ENCODE measurements at regions not wholly inside any gene's neighbourhood (a gene's known extent, or its start where the extent isn't known, plus 50 kb on each side); places are given as distances from the start of the nearest gene placed in this dataset.
"Not testable (repeated sequence)": the region's sequence is repeated elsewhere in the genome, so short reads cannot be mapped to it uniquely, and the experiment has no call there.

GRCh38 chr15:31193291-31193690, 91.8 kb upstream of the TRPM1 start:
- DNase-seq: no peak

GRCh38 chr15:31195871-31196270, 94.3 kb upstream of the TRPM1 start:
- no peak for DNase-seq

GRCh38 chr15:31197497-31198414, 96.2 kb upstream of the TRPM1 start:
- no peak for DNase-seq

DNA sequence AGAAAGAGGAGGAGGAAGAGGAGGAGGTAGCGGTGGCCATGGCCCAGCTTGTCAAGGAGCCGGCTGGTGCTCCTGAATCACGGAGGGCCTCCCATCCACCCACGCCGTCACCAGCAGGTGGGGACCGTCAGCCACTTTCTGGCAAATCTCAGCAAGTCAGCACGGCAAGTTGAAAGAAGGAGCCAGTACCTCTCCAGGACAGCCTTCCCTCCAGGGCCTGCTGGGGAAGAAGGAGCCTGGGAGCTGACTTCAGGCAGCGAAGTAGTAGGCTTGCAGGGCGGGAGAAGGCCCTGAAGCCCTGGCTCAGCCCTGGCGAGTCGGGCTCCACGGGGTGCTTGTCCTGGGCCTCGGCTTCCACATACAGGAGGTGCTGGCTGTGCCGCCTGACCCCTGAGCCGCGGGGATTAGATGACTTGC, 99.2 kb upstream of the TRPM1 start:
- DNase-seq: peak; percentile 32

DNA sequence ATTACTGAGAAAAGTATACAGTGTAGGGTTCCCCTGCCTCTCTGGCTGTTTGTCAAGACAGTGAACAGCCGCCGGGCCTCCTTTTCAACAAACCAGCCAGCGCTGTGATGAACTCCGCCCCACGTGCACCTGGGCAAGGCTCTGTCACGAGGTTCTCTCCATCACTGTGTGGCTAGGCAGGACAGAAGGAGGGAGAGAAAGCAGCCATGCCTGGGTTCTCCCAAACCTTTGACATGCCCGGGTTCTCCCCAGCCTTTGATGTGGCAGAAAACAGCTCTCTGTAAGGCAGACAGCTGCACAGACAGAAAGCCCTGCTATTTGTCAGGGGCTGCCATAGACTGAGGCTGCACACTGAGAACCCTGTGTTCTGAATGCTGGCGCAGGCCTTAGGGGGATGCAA, 101.4 kb upstream of the TRPM1 start:
- no peak for DNase-seq

- DNase-seq: no peak
Measured at GRCh38 chr15:31203999-31204398, 102.5 kb upstream of the TRPM1 start.

- DNase-seq: no peak
Measured at GRCh38 chr15:31206386-31207181, 105.1 kb upstream of the TRPM1 start.

DNA sequence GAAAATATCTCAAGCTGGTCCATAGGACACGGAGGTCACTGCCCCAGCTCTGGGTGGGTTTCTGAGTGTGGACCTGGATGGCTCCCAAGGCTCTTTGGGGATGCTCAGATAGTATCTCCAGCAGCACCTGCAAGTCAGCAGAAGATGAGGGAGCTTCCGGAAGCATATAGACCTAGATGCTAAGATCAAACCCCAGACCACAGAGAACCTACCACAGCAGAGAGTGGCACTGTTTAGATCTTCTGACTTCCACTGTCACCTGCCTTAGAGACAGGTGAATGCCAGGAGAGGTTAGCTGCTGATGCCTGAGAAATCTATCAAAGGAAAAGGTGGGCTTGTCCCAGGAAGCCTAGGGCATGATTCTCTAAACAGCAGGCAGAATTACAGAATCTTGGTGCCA, 105.7 kb upstream of the TRPM1 start:
- DNase-seq: no peak

- not testable (repeated sequence) for DNase-seq
Measured at GRCh38 chr15:31207861-31208260, 106.3 kb upstream of the TRPM1 start.

- DNase-seq: no peak
Measured at GRCh38 chr15:31208817-31209216, 107.3 kb upstream of the TRPM1 start.

DNA sequence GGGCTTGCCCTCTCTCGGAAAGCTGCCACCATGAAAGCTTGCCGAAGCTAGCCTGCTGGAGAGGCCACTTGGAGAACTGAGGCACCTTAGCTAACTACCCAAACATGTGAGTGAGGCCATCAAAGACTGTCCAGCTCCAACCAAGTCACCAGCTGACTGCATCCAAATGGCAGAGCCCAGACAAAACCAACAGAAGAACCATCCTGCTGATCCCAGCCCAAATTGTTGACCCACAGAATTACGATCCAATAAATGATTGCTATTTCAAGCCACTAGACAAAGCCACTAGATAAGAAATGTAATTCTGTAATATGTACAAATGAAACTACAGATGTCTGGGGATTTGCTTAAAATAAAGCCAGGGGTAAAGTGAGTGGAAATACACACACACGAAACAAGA, 109.8 kb upstream of the TRPM1 start:
- no peak for DNase-seq

DNA sequence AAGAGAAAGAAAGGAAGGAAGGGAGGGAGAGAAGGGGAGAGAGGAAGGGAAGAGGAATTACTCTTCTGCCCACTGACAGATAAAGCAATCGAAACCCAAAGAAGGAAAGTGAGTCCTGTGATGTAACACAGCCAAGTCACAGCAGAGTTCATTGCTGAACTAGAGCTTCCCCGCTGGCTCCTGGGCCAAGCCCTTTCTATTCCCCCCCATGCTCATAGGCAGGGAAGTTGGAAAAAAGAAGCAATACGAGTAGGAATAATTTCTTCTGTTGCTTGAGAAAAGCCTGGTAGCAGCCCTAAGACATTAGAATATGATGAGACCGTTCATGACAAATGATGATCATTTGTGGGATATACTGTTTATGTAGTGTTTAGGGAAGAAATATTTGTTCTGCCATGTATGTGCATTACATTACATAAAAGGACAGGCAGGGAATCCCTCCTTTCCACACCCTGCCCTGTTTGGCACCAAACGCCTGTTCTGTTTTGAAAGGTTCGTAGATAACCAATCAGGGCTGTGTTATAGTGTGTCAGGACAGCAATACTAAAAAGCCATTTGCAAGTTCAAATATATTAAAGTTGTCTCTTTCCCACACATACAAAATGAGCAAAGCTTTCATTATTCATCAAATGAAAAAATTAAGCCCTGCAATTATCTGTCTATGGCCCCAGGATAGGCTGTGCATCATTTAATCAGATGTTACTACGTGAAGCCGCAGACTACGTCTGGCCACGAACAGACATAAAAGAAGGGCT, 111.0 kb upstream of the TRPM1 start:
- DNase-seq: no peak

- no peak for DNase-seq
Measured at GRCh38 chr15:31214158-31214863, 112.3 kb upstream of the KLF13 start.

- no peak for DNase-seq
Measured at GRCh38 chr15:31214864-31215489, 111.7 kb upstream of the KLF13 start.

- peak; percentile 43 for DNase-seq
Measured at GRCh38 chr15:31215490-31216214, 111.0 kb upstream of the KLF13 start.

GRCh38 chr15:31216215-31216911, 110.3 kb upstream of the KLF13 start:
- DNase-seq: peak; percentile 17

GRCh38 chr15:31217067-31217466, 109.6 kb upstream of the KLF13 start:
- no peak for DNase-seq

DNA sequence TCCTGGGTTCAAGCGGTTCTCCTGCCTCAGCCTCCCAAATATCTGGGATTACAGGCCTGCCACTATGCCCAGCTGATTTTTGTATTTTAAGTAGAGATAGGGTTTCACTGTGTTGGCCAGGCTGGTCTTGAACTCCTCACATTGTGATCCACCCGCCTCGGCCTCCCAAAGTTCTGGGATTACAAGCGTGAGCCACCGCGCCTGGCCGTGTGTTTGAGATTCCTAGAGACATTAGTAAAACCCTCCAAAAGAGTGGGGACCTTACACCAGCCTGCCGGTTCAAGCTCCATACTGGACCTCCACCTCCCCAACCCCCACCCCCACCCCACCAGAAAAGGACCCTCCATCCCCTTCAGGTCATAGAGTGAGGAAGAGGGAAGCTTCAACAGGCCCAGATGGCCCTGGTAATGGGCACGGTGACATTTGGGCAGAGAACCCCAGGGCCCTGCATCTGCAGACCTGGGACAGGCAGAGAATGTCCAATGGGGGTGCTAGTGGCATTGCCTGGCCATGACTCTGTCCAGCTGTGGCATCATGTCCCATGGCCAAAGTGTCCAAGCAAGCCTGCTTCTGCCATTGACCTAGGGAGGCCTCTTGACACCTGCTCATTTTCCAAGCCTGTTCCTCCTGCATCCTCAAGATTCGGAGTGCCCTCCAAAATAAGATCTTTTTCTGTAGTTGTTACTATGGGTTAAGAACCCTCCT, 108.9 kb upstream of the KLF13 start:
- DNase-seq: no peak

- no peak for DNase-seq
Measured at GRCh38 chr15:31219221-31219620, 107.4 kb upstream of the KLF13 start.

DNA sequence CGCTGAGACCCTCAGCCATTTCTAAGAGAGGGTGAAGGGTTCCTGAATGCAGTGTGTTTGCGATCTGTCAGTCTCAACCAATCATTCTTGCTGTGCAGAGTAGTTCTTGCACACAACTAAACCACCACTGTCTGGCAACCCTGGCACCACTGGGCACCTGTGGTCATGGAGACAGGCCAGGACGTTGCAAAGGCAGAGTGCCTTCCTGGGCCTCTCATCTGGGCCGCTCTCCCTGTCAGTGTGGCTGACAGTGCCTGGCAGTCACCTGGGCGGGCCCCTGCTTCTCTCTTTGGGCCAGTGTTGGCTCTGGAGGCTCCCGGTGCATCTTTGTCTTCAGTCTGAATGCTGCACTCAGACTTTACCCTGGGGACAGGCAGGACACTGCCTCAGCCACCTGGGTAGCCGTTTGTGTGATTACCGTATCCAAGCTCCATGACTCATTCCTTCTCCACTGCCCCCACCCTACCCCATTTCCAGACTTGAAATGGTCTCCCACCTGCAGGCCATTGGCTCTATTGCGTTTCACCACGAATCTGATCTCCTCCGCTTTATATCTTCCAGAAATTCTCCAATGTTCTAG, 104.6 kb upstream of the KLF13 start:
- no peak for DNase-seq
